B cell (primary cell): ENCODE measurements at regions not wholly inside any gene's neighbourhood (a gene's known extent, or its start where the extent isn't known, plus 50 kb on each side); places are given as distances from the start of the nearest gene placed in this dataset.
"Not testable (repeated sequence)": the region's sequence is repeated elsewhere in the genome, so short reads cannot be mapped to it uniquely, and the experiment has no call there.

Experiments used
- ATAC-seq: fragments of 200-7000 bp; cut with Tn5 transposase; one replicate; pipeline ENCODE4 v1.10.0; 2021; ENCODE audit warnings: low read depth, mild to moderate bottlenecking, moderate number of reproducible peaks, moderate library complexity
- CTCF ChIA-PET: fragments of 350-600 bp; sonication (Branson Sonifier 250); formaldehyde crosslinking; loops from one replicate; lab custom pipeline; 2021; ENCODE audit warnings: antibody characterized with exemption, inconsistent platforms; lab: Charles Lee
- POLR2A ChIA-PET: fragments of 350-600 bp; sonication (Branson Sonifier 250); formaldehyde crosslinking; loops from one replicate; lab custom pipeline; 2021; ENCODE audit warnings: antibody characterized with exemption; lab: Charles Lee
- DNase-seq: peaks from one replicate; pipeline ENCODE4 v3.0.0; 2013
- H2AFZ ChIP-seq: 2 replicates; pipeline ENCODE4 v1.6.1; 2012; ENCODE audit warnings: mild to moderate bottlenecking, low read depth, low read length; ENCODE audit not compliant: insufficient read depth, poor library complexity, severe bottlenecking
- H3K27ac ChIP-seq, 2 donors: 1 replicate in 1 of 2; 2 replicates in 1 of 2; pipeline ENCODE4 v1.5.1; 2012 to 2013; ENCODE audit warnings: low read length in 2 of 2, mild to moderate bottlenecking in 2 of 2, moderate library complexity in 1 of 2
- H3K27me3 ChIP-seq, 4 experiments: fragments of 200-600 bp in 1 of 4; sonication (generic) in 1 of 4; replicated peaks in 1 of 4; 1 replicate in 2 of 4; 2 replicates in 2 of 4; pipeline versions ENCODE4 v1.6.1 to v1.7.0; 2013 to 2016; ENCODE audit warnings: low read length in 3 of 4, mild to moderate bottlenecking in 2 of 4, mixed read lengths in 1 of 4, moderate library complexity in 1 of 4; ENCODE audit not compliant: insufficient read depth in 4 of 4, control insufficient read depth in 3 of 4; ENCODE audit errors: control extremely low read depth in 1 of 4
- H3K36me3 ChIP-seq, 2 experiments: replicated peaks in 1 of 2; 1 replicate in 1 of 2; 2 replicates in 1 of 2; pipeline versions ENCODE4 v1.6.1 to v1.7.1; 2013; ENCODE audit warnings: low read length in 1 of 2; ENCODE audit not compliant: insufficient read depth in 2 of 2, control insufficient read depth in 1 of 2; ENCODE audit errors: control extremely low read depth in 1 of 2, extremely low read depth in 1 of 2
- H3K4me1 ChIP-seq, 2 donors: fragments of 200-600 bp in 1 of 2; sonication (generic) in 1 of 2; 1 replicate in 1 of 2; 2 replicates in 1 of 2; pipeline versions ENCODE4 v1.5.1 to v1.6.1; 2013 to 2017; ENCODE audit warnings: low read length in 2 of 2; ENCODE audit not compliant: control insufficient read depth in 2 of 2, insufficient read depth in 2 of 2
- H3K4me2 ChIP-seq: replicated peaks from 2 replicates; pipeline ENCODE3; 2012; ENCODE audit warnings: mild to moderate bottlenecking, low read depth, low read length; ENCODE audit not compliant: poor library complexity, severe bottlenecking
- H3K4me3 ChIP-seq, 5 experiments: fragments of 200-600 bp in 1 of 5; sonication (generic) in 1 of 5; 1 replicate in 3 of 5; 2 replicates in 2 of 5; pipeline versions ENCODE4 v1.5.1 to v1.7.0; 2011 to 2016; ENCODE audit warnings: low read length in 4 of 5, mild to moderate bottlenecking in 4 of 5, low read depth in 2 of 5, control low read depth in 1 of 5, moderate library complexity in 1 of 5; ENCODE audit not compliant: insufficient read depth in 1 of 5; ENCODE audit errors: control extremely low read depth in 1 of 5, extremely low read depth in 1 of 5
- H3K79me2 ChIP-seq: fragments of 200-600 bp; sonication (generic); one replicate; pipeline ENCODE4 v1.6.0; 2016; ENCODE audit warnings: low read length; ENCODE audit not compliant: control insufficient read depth, insufficient read depth
- H3K9ac ChIP-seq: fragments of 200-600 bp; sonication (generic); 2 replicates; pipeline ENCODE4 v1.6.1; 2017; ENCODE audit warnings: mild to moderate bottlenecking, low read length, moderate library complexity
- H3K9me3 ChIP-seq, 3 donors: one replicate each; pipeline versions ENCODE4 v1.6.1 to v1.7.1; 2013; ENCODE audit warnings: low read length in 2 of 3; ENCODE audit not compliant: control insufficient read depth in 2 of 3, insufficient read depth in 1 of 3; ENCODE audit errors: control extremely low read depth in 1 of 3
- H4K20me1 ChIP-seq: 2 replicates; pipeline ENCODE4 v1.6.0; 2012; ENCODE audit warnings: mild to moderate bottlenecking, low read length; ENCODE audit not compliant: insufficient read depth, control insufficient read depth, poor library complexity, severe bottlenecking
- H3K27ac Mint-ChIP-seq: one replicate; pipeline ENCODE4 v1.8.0; 2021; ENCODE audit warnings: mixed read lengths
- H3K27me3 Mint-ChIP-seq: one replicate; pipeline ENCODE4 v1.8.0; 2021; ENCODE audit warnings: mixed read lengths
- H3K4me1 Mint-ChIP-seq: one replicate; pipeline ENCODE4 v1.8.0; 2021; ENCODE audit warnings: mixed read lengths
- H3K4me3 Mint-ChIP-seq: one replicate; pipeline ENCODE4 v1.8.0; 2021; ENCODE audit warnings: mixed read lengths
- H3K9me3 Mint-ChIP-seq: one replicate; pipeline ENCODE4 v1.8.0; 2022; ENCODE audit warnings: mixed read lengths; ENCODE audit not compliant: insufficient read depth
- WGBS: methylation state at CpG from one replicate; pipeline ENCODE4 v1.1.5; 2013; ENCODE audit warnings: missing lambda C conversion rate; ENCODE audit not compliant: insufficient coverage; 5-methylcytosine and 5-hydroxymethylcytosine counted together
- intact Hi-C: fragments of 100-400 bp; cut with micrococcal nuclease; formaldehyde crosslinking; loops from one replicate; pipeline ENCODE4 v1.10.0; 2022

- WGBS, result 97% methylated on average over 8 of the region's 9 CpGs
Measured at GRCh38 chr2:179314729-179315128, 50.1 kb upstream of the SESTD1 start.

More at GRCh38 chr2:179314729-179315128, 50.1 kb upstream of the SESTD1 start:
- POLR2A ChIA-PET, H3K9me3 ChIP-seq, H3K4me3 ChIP-seq, H3K9ac ChIP-seq, H3K27ac Mint-ChIP-seq, intact Hi-C loops, H3K27me3 ChIP-seq, H3K9me3 Mint-ChIP-seq, H3K36me3 ChIP-seq, CTCF ChIA-PET, H3K4me1 Mint-ChIP-seq, H3K79me2 ChIP-seq, ATAC-seq, H3K4me2 ChIP-seq, DNase-seq, H3K27ac ChIP-seq, H3K4me1 ChIP-seq, H3K4me3 Mint-ChIP-seq, H2AFZ ChIP-seq, H4K20me1 ChIP-seq: not testable (repeated sequence)
- peaks cover 15% of the 10 kb centered on the region for H3K27me3 Mint-ChIP-seq
